AML-193 (cell line): ENCODE measurements at regions not wholly inside any gene's neighbourhood (a gene's known extent, or its start where the extent isn't known, plus 50 kb on each side); places are given as distances from the start of the nearest gene placed in this dataset.

ENCODE experiments used
- DNase-seq, 2 experiments: peaks; one replicate each; lab custom pipeline; 2025; lab: John Stamatoyannopoulos, UW

GRCh38 chr18:5091741-5092140 is 105.3 kb downstream of the AKAIN1 start:
- DNase-seq = no peak

- no peak for DNase-seq
These were observed 121.8 kb downstream of the AKAIN1 start for GRCh38 chr18:5075297-5075696.

GRCh38 chr18:5073026-5073944 is 123.8 kb downstream of the AKAIN1 start:
- peak; percentile 12 to 26 for DNase-seq

DNA sequence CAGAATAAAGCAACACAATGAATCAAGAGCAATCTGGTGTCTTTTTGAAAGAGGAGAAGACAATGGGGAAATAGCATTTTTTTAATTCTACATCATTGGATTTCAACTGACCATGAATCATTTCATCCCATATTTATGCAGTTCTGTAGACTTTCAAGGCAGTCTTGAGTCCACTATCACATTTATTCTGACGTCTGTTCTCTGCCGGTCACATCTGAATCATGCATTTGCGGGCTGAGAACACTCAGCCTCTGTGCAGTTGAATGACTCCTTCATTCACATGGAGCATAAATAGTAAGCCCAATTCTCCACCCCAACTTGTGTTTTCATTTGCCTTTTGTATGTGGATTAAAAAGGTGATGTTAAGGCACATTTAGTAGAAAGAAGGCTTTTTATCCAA is 128.2 kb downstream of the AKAIN1 start:
- DNase-seq = no peak

DNA sequence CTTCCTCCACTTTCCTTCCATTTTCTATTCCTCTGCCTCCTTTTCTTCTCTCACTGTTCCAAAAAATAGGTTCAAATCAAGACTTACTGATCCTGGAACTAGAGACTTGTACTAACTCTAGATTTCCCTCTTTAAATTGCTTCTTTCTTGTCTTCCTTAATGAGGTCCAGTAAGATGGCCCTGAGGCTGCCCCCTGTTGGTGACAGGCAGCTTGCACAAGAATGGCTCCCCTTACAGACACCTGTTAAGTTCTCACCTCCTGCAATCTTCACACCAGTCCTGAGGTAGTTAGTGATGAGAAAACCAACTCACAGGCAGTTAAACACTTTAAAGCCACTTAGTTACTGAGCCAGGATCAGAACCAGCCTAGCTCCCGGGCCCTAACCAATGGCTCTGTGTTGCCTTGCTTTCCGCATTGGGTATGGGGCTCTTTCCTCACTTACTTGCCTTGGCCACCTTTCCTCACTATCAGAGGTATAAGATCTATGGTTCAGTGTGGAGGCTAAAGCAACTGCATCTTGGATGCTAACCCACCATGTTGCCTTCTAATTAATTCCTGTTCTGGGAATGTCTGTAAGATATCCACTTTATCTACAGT is 130.6 kb downstream of the AKAIN1 start:
- DNase-seq = peak in 1 of 2 experiments; percentile 13

GRCh38 chr18:5065615-5066014 is 131.4 kb downstream of the AKAIN1 start:
- DNase-seq = no peak

GRCh38 chr18:5064841-5065370 is 132.2 kb downstream of the AKAIN1 start:
- no peak for DNase-seq

- DNase-seq = no peak
These were observed 135.3 kb downstream of the AKAIN1 start for GRCh38 chr18:5061785-5062184.

DNA sequence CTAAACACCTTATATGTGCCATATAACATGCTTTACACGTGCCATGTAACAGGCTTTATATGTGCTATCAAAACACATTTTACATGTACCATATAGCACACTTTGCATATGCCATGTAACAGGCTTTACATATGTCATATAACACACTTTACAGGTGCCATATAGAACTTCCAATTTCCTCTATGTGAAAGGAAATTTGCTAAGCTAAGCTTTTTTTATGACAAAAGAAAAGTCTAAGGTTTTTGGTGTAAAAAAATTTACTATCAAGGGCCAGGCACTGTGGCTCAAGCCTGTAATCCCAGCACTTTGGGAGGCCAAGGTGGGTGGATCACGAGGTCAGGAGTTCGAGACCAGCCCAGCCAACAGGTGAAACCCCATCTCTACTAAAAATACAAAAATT is 136.5 kb downstream of the AKAIN1 start:
- no peak for DNase-seq

- DNase-seq = no peak
These were observed 137.4 kb downstream of the AKAIN1 start for GRCh38 chr18:5059696-5060032.

- no peak for DNase-seq
These were observed 138.0 kb downstream of the AKAIN1 start for GRCh38 chr18:5058768-5059695.

DNA sequence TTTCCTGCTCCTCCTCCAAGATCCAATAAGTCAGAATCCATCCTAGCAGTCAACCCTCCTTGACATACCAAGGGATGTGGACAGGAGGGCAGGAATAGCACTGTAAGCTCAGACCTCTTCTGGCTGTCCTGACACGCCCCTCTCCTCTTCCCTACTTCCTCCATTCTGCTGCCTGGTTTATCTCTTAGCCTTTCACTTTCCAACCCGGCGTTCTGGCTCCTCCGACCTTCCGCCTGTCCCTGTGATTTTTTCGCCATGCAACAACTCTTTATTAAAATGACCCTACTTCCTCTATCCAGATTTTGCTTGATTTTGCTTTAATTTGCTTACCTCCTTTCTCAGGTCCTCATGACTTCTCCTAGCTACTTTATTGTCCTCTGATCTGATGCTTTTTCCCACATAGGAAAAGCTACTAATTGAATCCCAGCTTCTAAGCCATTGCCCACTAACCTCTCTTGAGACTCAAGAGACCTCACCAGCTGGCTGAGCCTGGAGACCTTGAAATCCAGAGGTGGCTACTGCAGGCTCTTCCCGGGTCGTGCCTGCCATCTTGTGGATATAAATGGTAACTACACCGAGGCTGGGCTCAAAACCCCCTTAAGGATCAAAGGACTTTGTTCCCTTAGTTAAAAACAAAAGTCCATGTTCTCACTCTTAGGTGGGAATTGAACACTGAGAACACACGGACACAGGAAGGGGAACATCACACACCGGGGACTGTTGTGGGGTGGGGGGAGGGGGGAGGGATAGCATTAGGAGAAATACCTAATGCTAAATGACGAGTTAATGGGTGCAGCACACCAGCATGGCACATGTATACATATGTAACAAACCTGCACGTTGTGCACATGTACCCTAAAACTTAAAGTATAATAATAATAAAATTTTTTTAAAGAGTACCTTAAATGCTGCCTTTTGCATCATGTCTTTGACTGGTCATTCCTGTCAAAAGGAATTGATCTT is 139.4 kb downstream of the AKAIN1 start:
- DNase-seq = peak; percentile 14 to 28

- no peak for DNase-seq
These were observed 144.6 kb downstream of the AKAIN1 start for GRCh38 chr18:5052491-5052890.

GRCh38 chr18:5051207-5051606 is 145.8 kb downstream of the AKAIN1 start:
- DNase-seq = no peak

DNA sequence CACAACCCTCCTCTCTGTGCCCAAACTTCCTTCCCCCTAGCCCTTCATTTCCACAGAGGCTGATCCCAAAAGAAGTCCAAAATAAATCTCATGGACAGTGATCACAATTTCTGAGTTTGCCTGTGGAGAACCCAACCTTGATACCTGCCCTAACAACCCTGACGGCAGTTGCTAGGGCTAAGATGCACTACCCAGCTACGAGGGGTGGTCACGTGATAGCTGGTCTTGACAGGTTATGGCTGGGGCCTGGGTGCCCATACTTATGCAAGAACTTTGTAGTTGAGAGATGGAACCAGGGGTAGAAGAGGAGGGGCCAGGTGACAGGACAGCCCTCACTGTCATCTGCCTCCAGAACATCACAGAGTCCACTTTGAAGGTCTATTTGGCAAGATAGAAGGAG is 147.9 kb downstream of the AKAIN1 start:
- DNase-seq = no peak

DNA sequence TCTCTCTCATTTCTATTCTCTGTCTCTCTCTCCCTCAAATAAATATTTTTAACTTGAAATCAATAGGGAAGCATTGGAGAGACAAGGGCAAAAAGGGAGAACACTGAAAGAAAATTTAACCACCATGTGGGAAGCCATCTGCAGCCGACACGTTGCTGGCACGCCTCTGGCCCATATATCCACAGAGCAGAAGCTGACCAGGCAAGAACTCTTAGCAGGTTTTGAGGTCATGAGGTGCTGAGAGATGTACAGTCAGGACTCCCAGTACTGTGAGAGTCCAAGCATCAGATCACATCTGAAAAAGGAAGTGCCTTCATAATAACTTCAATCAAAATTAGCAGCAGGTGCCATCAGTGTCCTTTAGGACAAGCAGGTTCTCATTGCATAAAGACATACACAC is 156.6 kb downstream of the AKAIN1 start:
- no peak for DNase-seq

GRCh38 chr18:5036523-5036922 is 160.5 kb downstream of the AKAIN1 start:
- no peak for DNase-seq

DNA sequence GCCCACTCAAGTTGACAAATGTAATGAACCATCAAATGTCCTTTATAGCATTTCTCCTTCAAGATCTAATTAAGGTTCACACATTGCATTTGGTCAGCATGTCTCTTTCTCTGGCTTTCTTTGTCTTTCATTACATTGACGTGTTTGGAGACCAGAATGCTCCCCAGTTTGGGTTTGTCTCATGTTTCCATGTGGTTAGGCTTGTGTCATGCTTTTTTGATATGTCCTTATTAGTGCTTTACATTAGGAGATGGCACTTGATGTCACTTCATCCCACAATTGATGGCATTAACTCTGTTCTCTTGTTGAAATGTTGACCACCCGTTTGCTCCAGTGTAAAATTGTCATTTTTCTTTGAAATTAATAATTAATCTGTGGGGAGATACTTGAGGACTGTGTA is 165.8 kb downstream of the AKAIN1 start:
- no peak for DNase-seq

DNA sequence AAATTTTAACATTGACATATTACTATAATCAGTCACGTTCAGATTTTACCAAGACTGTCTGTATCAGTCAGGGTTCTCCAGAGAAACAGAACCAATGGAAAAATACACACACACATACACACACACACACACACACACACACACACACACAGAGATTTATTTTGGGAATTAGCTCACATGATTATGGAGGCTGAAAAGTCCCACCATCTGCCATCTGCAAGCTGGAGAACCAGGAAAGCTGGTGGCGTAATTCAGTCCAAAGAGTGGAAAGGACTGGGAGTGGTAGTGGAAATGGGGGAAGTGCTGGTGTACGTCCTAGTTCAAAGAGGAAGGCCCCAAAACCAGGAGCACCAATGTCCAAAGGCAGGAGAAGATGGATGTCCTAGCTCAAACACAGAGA is 166.4 kb downstream of the AKAIN1 start:
- no peak for DNase-seq

DNA sequence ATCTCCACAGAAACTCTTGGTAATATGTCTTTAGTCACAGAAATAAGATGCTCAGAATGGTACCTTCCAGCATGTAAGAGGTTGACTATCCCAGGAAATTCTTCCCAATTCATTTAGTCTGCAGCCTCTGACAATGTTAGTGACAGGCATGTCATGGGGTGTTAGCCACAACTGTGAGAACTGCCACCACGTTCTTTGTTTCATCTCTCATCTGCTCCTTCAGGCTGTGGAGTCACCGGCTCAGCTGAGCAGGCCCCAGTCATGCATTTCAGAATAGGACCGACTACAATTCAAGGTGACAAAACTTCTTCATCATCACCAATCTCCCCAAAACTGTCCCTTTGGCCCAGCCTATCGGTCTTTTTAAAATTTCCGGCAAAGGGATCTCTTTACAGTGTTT is 167.5 kb downstream of the AKAIN1 start:
- no peak for DNase-seq

GRCh38 chr18:5024741-5025140 is 172.3 kb downstream of the AKAIN1 start:
- DNase-seq = no peak
